H9 (cell line): ENCODE measurements at regions not wholly inside any gene's neighbourhood (a gene's known extent, or its start where the extent isn't known, plus 50 kb on each side); places are given as distances from the start of the nearest gene placed in this dataset.

Experiments
- DNase-seq: peaks from one replicate; pipeline ENCODE4 v3.0.0-alpha.2; 2017
- H2AFZ ChIP-seq: one replicate; pipeline ENCODE4 v1.6.1; 2013; ENCODE audit warnings: mild to moderate bottlenecking, low read length, control low read depth, moderate library complexity
- H2AK5ac ChIP-seq: 2 replicates; pipeline ENCODE4 v1.6.1; 2013; ENCODE audit warnings: low read length, control low read depth, mixed read lengths; ENCODE audit not compliant: insufficient read length
- H2BK120ac ChIP-seq: one replicate; pipeline ENCODE4 v1.6.1; 2013; ENCODE audit warnings: low read depth, mild to moderate bottlenecking, low read length, control low read depth, inconsistent platforms; ENCODE audit not compliant: poor library complexity, severe bottlenecking
- H2BK12ac ChIP-seq: 2 replicates; pipeline ENCODE4 v1.6.1; 2013; ENCODE audit warnings: low read length, control low read depth, mixed read lengths, low read depth; ENCODE audit not compliant: insufficient read length
- H2BK15ac ChIP-seq: 2 replicates; pipeline ENCODE4 v1.6.1; 2013; ENCODE audit warnings: low read depth, low read length, control low read depth
- H2BK20ac ChIP-seq: one replicate; pipeline ENCODE4 v1.6.1; 2013; ENCODE audit warnings: low read depth, mild to moderate bottlenecking, low read length, control low read depth, inconsistent platforms; ENCODE audit not compliant: poor library complexity, severe bottlenecking
- H2BK5ac ChIP-seq: 2 replicates; pipeline ENCODE4 v1.6.1; 2013; ENCODE audit warnings: low read length, control low read depth, mixed read lengths; ENCODE audit not compliant: insufficient read length
- H3K14ac ChIP-seq: 2 replicates; pipeline ENCODE4 v1.6.1; 2013; ENCODE audit warnings: low read length, control low read depth; ENCODE audit not compliant: insufficient read depth
- H3K18ac ChIP-seq: 2 replicates; pipeline ENCODE4 v1.6.1; 2013; ENCODE audit warnings: low read depth, mild to moderate bottlenecking, mixed read lengths, low read length, control low read depth; ENCODE audit not compliant: insufficient read length
- H3K23ac ChIP-seq: 2 replicates; pipeline ENCODE4 v1.6.1; 2013; ENCODE audit warnings: low read length, control low read depth, mixed read lengths, low read depth; ENCODE audit not compliant: insufficient read length
- H3K23me2 ChIP-seq: 2 replicates; pipeline ENCODE4 v1.6.1; 2013; ENCODE audit warnings: low read depth, mild to moderate bottlenecking, mixed read lengths, low read length, control low read depth; ENCODE audit not compliant: insufficient read length, poor library complexity, severe bottlenecking
- H3K27ac ChIP-seq: 2 replicates; pipeline ENCODE4 v1.5.1; 2013; ENCODE audit warnings: low read length, control low read depth, mixed read lengths, low read depth; ENCODE audit not compliant: insufficient read length
- H3K27me3 ChIP-seq: 2 replicates; pipeline ENCODE4 v1.6.1; 2013; ENCODE audit warnings: low read length, control low read depth, inconsistent platforms; ENCODE audit not compliant: insufficient read depth
- H3K4ac ChIP-seq: 2 replicates; pipeline ENCODE4 v1.6.1; 2013; ENCODE audit warnings: low read depth, mild to moderate bottlenecking, control low read depth, inconsistent platforms, low read length, moderate library complexity
- H3K4me1 ChIP-seq: 2 replicates; pipeline ENCODE4 v1.6.1; 2013; ENCODE audit warnings: low read length, control low read depth, inconsistent platforms; ENCODE audit not compliant: insufficient read depth
- H3K4me2 ChIP-seq: 2 replicates; pipeline ENCODE4 v1.6.1; 2013; ENCODE audit warnings: low read length, control low read depth, mixed read lengths; ENCODE audit not compliant: insufficient read length, insufficient read depth
- H3K56ac ChIP-seq: 2 replicates; pipeline ENCODE4 v1.6.1; 2013; ENCODE audit warnings: low read depth, mild to moderate bottlenecking, mixed read lengths, low read length, control low read depth; ENCODE audit not compliant: insufficient read length
- H3K79me1 ChIP-seq: 2 replicates; pipeline ENCODE4 v1.6.1; 2013; ENCODE audit warnings: low read depth, mild to moderate bottlenecking, moderate library complexity, low read length, control low read depth, inconsistent platforms; ENCODE audit not compliant: insufficient read depth, poor library complexity, severe bottlenecking
- H3K79me2 ChIP-seq: 2 replicates; pipeline ENCODE4 v1.6.1; 2013; ENCODE audit warnings: low read length, control low read depth, inconsistent platforms; ENCODE audit not compliant: insufficient read depth
- H3K9ac ChIP-seq: 2 replicates; pipeline ENCODE4 v1.6.1; 2013; ENCODE audit warnings: low read length, control low read depth, mixed read lengths; ENCODE audit not compliant: insufficient read length; ENCODE audit errors: extremely low read depth
- H3K9me3 ChIP-seq: one replicate; pipeline ENCODE4 v1.6.1; 2013; ENCODE audit warnings: low read depth, low read length, inconsistent platforms; ENCODE audit not compliant: control insufficient read depth
- H3T11ph ChIP-seq: one replicate; pipeline ENCODE4 v1.6.1; 2013; ENCODE audit warnings: mild to moderate bottlenecking, low read length, control low read depth, inconsistent platforms
- H4K20me1 ChIP-seq: one replicate; pipeline ENCODE4 v1.6.1; 2013; ENCODE audit not compliant: control insufficient read depth, insufficient read length, insufficient read depth
- H4K5ac ChIP-seq: 2 replicates; pipeline ENCODE4 v1.6.1; 2013; ENCODE audit warnings: low read depth, mild to moderate bottlenecking, mixed read lengths, low read length, control low read depth; ENCODE audit not compliant: insufficient read length
- H4K8ac ChIP-seq: replicated peaks from 2 replicates; pipeline ENCODE4 v1.6.1; 2013; ENCODE audit warnings: low read length, control low read depth, mixed read lengths, low read depth; ENCODE audit not compliant: insufficient read length
- H4K91ac ChIP-seq: 2 replicates; pipeline ENCODE4 v1.6.1; 2013; ENCODE audit warnings: low read depth, mild to moderate bottlenecking, moderate library complexity, mixed read lengths, low read length, control low read depth; ENCODE audit not compliant: insufficient read length
- H3K27ac Mint-ChIP-seq, 3 experiments: 2 replicates in 2 of 3; 3 replicates in 1 of 3; pipeline ENCODE4 v1.8.0; 2020 to 2021; ENCODE audit warnings: mixed read lengths in 3 of 3, mild to moderate bottlenecking in 1 of 3, moderate library complexity in 1 of 3
- H3K27me3 Mint-ChIP-seq: 2 replicates; pipeline ENCODE4 v1.8.0; 2021; ENCODE audit warnings: low read depth, mild to moderate bottlenecking, moderate library complexity, mixed read lengths
- H3K36me3 Mint-ChIP-seq, 3 experiments: 2 replicates in 2 of 3; 3 replicates in 1 of 3; pipeline ENCODE4 v1.8.0; 2020 to 2021; ENCODE audit warnings: low read depth in 3 of 3, mixed read lengths in 3 of 3; ENCODE audit not compliant: insufficient read depth in 1 of 3
- H3K4me1 Mint-ChIP-seq, 2 experiments: 2 replicates each; pipeline ENCODE4 v1.8.0; 2020; ENCODE audit warnings: mixed read lengths in 2 of 2
- H3K4me3 Mint-ChIP-seq, 2 experiments: 2 replicates in 1 of 2; 3 replicates in 1 of 2; pipeline ENCODE4 v1.8.0; 2020 to 2021; ENCODE audit warnings: mild to moderate bottlenecking in 2 of 2, mixed read lengths in 2 of 2, moderate library complexity in 1 of 2
- H3K9me3 Mint-ChIP-seq, 2 experiments: 2 replicates in 1 of 2; 3 replicates in 1 of 2; pipeline ENCODE4 v1.8.0; 2020; ENCODE audit warnings: mild to moderate bottlenecking in 2 of 2, mixed read lengths in 2 of 2, moderate library complexity in 1 of 2
- CTCF ChIP-seq: fragments of 200-600 bp; sonication (generic); conservative IDR thresholded peaks from 3 replicates; pipeline ENCODE4 v1.8.0; 2021; ENCODE audit warnings: antibody characterized with exemption, mild to moderate bottlenecking
- WGBS: extraction: QIAGEN DNeasy Blood & Tissue Kit; methylation state at CpG from one replicate; pipeline ENCODE4 v1.1.7; 2013; ENCODE audit warnings: missing lambda C conversion rate, low lambda C conversion rate, mixed read lengths; ENCODE audit not compliant: insufficient read length; ENCODE audit errors: extremely low coverage; 5-methylcytosine and 5-hydroxymethylcytosine counted together

- H2BK5ac ChIP-seq: no peak overlapping the region
- peaks cover 28 to 30% of the 10 kb centered on the region in 2 experiments for H3K9me3 Mint-ChIP-seq
- no peaks in the 10 kb centered on the region for H3K23me2 ChIP-seq
- H3K4ac ChIP-seq: no peak overlapping the region
- H3K27ac ChIP-seq: no peak overlapping the region
- no peaks in the 10 kb centered on the region for H3K79me2 ChIP-seq
- H3K27me3 Mint-ChIP-seq: no peaks in the 10 kb centered on the region
- DNase-seq: no peak
- H2BK120ac ChIP-seq: no peak overlapping the region
- no peak overlapping the region for H3K14ac ChIP-seq
- H2AK5ac ChIP-seq: no peak overlapping the region
- H3K9me3 ChIP-seq: peaks cover 8% of the 10 kb centered on the region
- TF ChIP-seq CTCF: no peak
- no peaks in the 10 kb centered on the region for H3K79me1 ChIP-seq
- no peak overlapping the region for H3K56ac ChIP-seq
- no peak overlapping the region for H4K91ac ChIP-seq
- H3K4me1 Mint-ChIP-seq: no peaks in the 10 kb centered on the region
- no peak overlapping the region for H3K9ac ChIP-seq
- no peak overlapping the region for H2BK20ac ChIP-seq
- no peak overlapping the region for H4K5ac ChIP-seq
- H2BK15ac ChIP-seq: no peak overlapping the region
- no peak overlapping the region for H2AFZ ChIP-seq
- no peak overlapping the region for H3K27ac Mint-ChIP-seq
- H3K4me2 ChIP-seq: no peak overlapping the region
- peaks cover 12 to 26% (median 24%) of the 10 kb centered on the region in 3 experiments for H3K36me3 Mint-ChIP-seq
- no peak overlapping the region for H3K18ac ChIP-seq
- no peak overlapping the region for H4K8ac ChIP-seq
- WGBS: no CpG with 5 or more reads among the region's 1 CpG
- no peak overlapping the region for H3T11ph ChIP-seq
- H3K27me3 ChIP-seq: no peaks in the 10 kb centered on the region
- no peaks in the 10 kb centered on the region for H4K20me1 ChIP-seq
- H2BK12ac ChIP-seq: no peak overlapping the region
- H3K4me1 ChIP-seq: no peaks in the 10 kb centered on the region
- H3K23ac ChIP-seq: no peak overlapping the region
- no peak overlapping the region for H3K4me3 Mint-ChIP-seq
These were observed 1387.4 kb downstream of the FSCB start for GRCh38 chr14:43119672-43120071.
